Uterus (tissue), 2 donors: ENCODE measurements at regions not wholly inside any gene's neighbourhood (a gene's known extent, or its start where the extent isn't known, plus 50 kb on each side); places are given as distances from the start of the nearest gene placed in this dataset.

Source experiments
- CTCF ChIP-seq, 4 experiments: fragments of 200-600 bp in 2 of 4; fragments of 450-650 bp in 2 of 4; sonication (generic) in 2 of 4; IDR thresholded peaks; one replicate each; pipeline ENCODE4 v1.5.1; 2016 to 2019; ENCODE audit warnings: antibody characterized with exemption in 4 of 4, mild to moderate bottlenecking in 2 of 4, moderate library complexity in 1 of 4
- POLR2A ChIP-seq, 2 donors: fragments of 450-650 bp; IDR thresholded peaks; one replicate each; pipeline ENCODE4 v1.6.1; 2016; ENCODE audit warnings: antibody characterized with exemption in 2 of 2, mild to moderate bottlenecking in 1 of 2, moderate library complexity in 1 of 2

- no peak for TF ChIP-seq POLR2A (IDR thresholded peaks at IDR 0.05)
- no peak for TF ChIP-seq CTCF (IDR thresholded peaks at IDR 0.05)
Observed at GRCh38 chr13:74009100-74009668, 125.0 kb downstream of the KLF12 start.
